PC-9 (cell line): ENCODE measurements at regions not wholly inside any gene's neighbourhood (a gene's known extent, or its start where the extent isn't known, plus 50 kb on each side); places are given as distances from the start of the nearest gene placed in this dataset.

Source experiments
- BruUV-seq: library from RNA; stranded (reverse); fragments of 400-500 nt; replicated peaks from 2 replicates; lab custom pipeline; 2021; lab: Mats Ljungman, UMichigan
- CTCF ChIA-PET: fragments of 300-600 bp; sonication (Branson Sonifier 250); formaldehyde crosslinking; loops from one replicate; lab custom pipeline; 2022; ENCODE audit warnings: antibody characterized with exemption; lab: Charles Lee
- POLR2A ChIA-PET: fragments of 300-600 bp; sonication (Branson Sonifier 250); formaldehyde crosslinking; loops from one replicate; lab custom pipeline; 2022; ENCODE audit warnings: antibody characterized with exemption; ENCODE audit not compliant: unreplicated experiment; lab: Charles Lee
- DNase-seq, 2 experiments: peaks; one replicate each; pipeline versions ENCODE4 v3.0.0 to v3.0.0-alpha.2; 2015 to 2022; ENCODE audit warnings: mixed read lengths in 1 of 2
- H2AFZ ChIP-seq: fragments of 200-600 bp; sonication (generic); 2 replicates; pipeline ENCODE4 v1.8.1; 2017; ENCODE audit warnings: antibody characterized with exemption
- H3F3A ChIP-seq: fragments of 200-600 bp; sonication (generic); 2 replicates; pipeline ENCODE4 v1.8.1; 2017; ENCODE audit warnings: antibody characterized with exemption, mild to moderate bottlenecking, low read depth; ENCODE audit not compliant: insufficient read depth
- H3K27ac ChIP-seq: fragments of 200-600 bp; sonication (generic); 2 replicates; pipeline ENCODE4 v1.6.1; 2016; ENCODE audit warnings: mixed run types
- H3K27me3 ChIP-seq: fragments of 200-600 bp; sonication (generic); 2 replicates; pipeline ENCODE4 v1.6.1; 2016; ENCODE audit warnings: low read depth, mixed run types; ENCODE audit not compliant: insufficient read depth
- H3K36me3 ChIP-seq: fragments of 200-600 bp; sonication (generic); 2 replicates; pipeline ENCODE4 v1.6.1; 2016; ENCODE audit warnings: low read depth, mixed run types
- H3K4me1 ChIP-seq: fragments of 200-600 bp; sonication (generic); replicated peaks from 2 replicates; pipeline ENCODE4 v1.6.1; 2016; ENCODE audit warnings: mixed run types; ENCODE audit not compliant: insufficient read depth
- H3K4me2 ChIP-seq: fragments of 200-600 bp; sonication (generic); 2 replicates; pipeline ENCODE4 v1.6.1; 2017; ENCODE audit warnings: mixed run types
- H3K4me3 ChIP-seq: fragments of 200-600 bp; sonication (generic); 2 replicates; pipeline ENCODE4 v1.6.1; 2016; ENCODE audit warnings: mixed run types
- H3K79me2 ChIP-seq: fragments of 200-600 bp; sonication (generic); 2 replicates; pipeline ENCODE4 v1.6.1; 2017; ENCODE audit warnings: low read depth, mixed run types
- H3K9me2 ChIP-seq: fragments of 200-600 bp; sonication (generic); 2 replicates; pipeline ENCODE4 v1.8.1; 2017; ENCODE audit warnings: mild to moderate bottlenecking; ENCODE audit not compliant: insufficient read depth
- H3K9me3 ChIP-seq: fragments of 200-600 bp; sonication (generic); 2 replicates; pipeline ENCODE4 v1.8.1; 2016; ENCODE audit warnings: low read depth; ENCODE audit not compliant: insufficient read depth
- H4K20me1 ChIP-seq: fragments of 200-600 bp; sonication (generic); 2 replicates; pipeline ENCODE4 v1.8.1; 2017; ENCODE audit not compliant: insufficient read depth
- EZH2 ChIP-seq: fragments of 200-600 bp; sonication (generic); IDR thresholded peaks from 2 replicates; pipeline ENCODE4 v1.8.0; 2017; ENCODE audit warnings: antibody characterized with exemption, low read depth
- intact Hi-C: fragments of 100-400 bp; cut with micrococcal nuclease; formaldehyde crosslinking; loops from one replicate; pipeline ENCODE4 v1.10.0; 2022; ENCODE audit not compliant: unreplicated experiment
- TF ChIP-seq, protein P1 (sequence below): fragments of 200-600 bp; sonication (generic); conservative IDR thresholded peaks from 2 replicates; pipeline ENCODE4 v1.6.1; 2017; ENCODE audit warnings: mixed run types, antibody characterized with exemption, mild to moderate bottlenecking, moderate library complexity

DNA sequence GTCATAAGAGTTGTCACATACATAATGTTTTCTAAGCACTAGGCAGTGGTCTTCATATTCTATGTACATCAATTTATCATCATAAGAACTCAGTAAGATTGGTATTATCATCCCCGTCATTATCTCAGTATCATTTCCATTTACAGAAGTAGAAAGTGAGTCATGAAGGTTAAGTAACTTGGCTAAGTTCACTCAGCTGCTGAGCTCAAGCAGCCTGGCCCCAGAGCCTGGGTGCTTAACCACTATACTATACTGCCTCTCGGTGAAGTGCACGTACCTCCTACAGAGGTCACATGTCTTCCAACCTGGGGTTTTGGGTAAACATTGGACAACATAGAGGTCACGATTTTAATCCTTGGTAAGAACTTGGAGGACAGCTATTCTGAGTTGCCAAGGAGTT is 161.5 kb upstream of the GATB start:
- DNase-seq = no peak
- TF ChIP-seq, protein P1, sequence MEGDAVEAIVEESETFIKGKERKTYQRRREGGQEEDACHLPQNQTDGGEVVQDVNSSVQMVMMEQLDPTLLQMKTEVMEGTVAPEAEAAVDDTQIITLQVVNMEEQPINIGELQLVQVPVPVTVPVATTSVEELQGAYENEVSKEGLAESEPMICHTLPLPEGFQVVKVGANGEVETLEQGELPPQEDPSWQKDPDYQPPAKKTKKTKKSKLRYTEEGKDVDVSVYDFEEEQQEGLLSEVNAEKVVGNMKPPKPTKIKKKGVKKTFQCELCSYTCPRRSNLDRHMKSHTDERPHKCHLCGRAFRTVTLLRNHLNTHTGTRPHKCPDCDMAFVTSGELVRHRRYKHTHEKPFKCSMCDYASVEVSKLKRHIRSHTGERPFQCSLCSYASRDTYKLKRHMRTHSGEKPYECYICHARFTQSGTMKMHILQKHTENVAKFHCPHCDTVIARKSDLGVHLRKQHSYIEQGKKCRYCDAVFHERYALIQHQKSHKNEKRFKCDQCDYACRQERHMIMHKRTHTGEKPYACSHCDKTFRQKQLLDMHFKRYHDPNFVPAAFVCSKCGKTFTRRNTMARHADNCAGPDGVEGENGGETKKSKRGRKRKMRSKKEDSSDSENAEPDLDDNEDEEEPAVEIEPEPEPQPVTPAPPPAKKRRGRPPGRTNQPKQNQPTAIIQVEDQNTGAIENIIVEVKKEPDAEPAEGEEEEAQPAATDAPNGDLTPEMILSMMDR = no peak
- no peak for TF ChIP-seq EZH2
- Histone ChIP-seq H3K36me3 (no peaks in the 10 kb centered on the region), H3K27me3 (no peaks in the 10 kb centered on the region), H3K9me2 (no peaks in the 10 kb centered on the region), H3K4me2 (no peak overlapping the region), H3F3A (no peaks in the 10 kb centered on the region), H2AFZ (no peak overlapping the region), H3K4me1 (no peaks in the 10 kb centered on the region), H3K9me3 (no peaks in the 10 kb centered on the region), H4K20me1 (no peaks in the 10 kb centered on the region), H3K79me2 (no peaks in the 10 kb centered on the region), H3K4me3 (no peak overlapping the region), H3K27ac (no peak overlapping the region)
- intact Hi-C loops = no loop called here
- CTCF ChIA-PET = no interaction called here
- BruUV-seq = no TSS peak
- POLR2A ChIA-PET = no interaction called here

DNA sequence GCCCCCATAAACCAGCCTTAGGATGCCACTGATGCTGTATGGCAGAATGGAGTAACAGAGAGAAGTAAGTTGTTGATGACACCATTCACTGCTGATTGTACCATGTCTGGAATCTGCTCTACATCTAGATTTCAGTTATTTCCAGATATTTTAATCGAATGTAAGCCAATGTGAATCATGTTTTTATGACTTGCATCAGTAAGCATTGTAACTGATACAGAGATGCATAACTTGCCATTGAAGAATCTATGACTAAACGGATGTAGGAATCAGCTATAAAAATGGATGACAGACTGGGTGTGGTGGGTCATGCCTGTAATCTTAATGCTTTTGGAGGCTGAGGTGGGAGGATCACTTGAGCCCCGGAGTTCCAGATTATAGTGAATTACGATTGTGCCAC is 161.0 kb upstream of the GATB start:
- H3K4me2 ChIP-seq = no peak overlapping the region
- DNase-seq = no peak
- no peaks in the 10 kb centered on the region for H3K36me3 ChIP-seq
- CTCF ChIA-PET = no interaction called here
- no peaks in the 10 kb centered on the region for H3K9me2 ChIP-seq
- POLR2A ChIA-PET = no interaction called here
- H3K4me3 ChIP-seq = no peak overlapping the region
- no TSS peak for BruUV-seq
- TF ChIP-seq, protein P1 = no peak
- no peak for TF ChIP-seq EZH2
- H3K27ac ChIP-seq = no peak overlapping the region
- H4K20me1 ChIP-seq = no peaks in the 10 kb centered on the region
- no peaks in the 10 kb centered on the region for H3F3A ChIP-seq
- H3K4me1 ChIP-seq = no peaks in the 10 kb centered on the region
- intact Hi-C loops = no loop called here
- no peak overlapping the region for H2AFZ ChIP-seq
- no peaks in the 10 kb centered on the region for H3K9me3 ChIP-seq
- no peaks in the 10 kb centered on the region for H3K79me2 ChIP-seq
- no peaks in the 10 kb centered on the region for H3K27me3 ChIP-seq

DNA sequence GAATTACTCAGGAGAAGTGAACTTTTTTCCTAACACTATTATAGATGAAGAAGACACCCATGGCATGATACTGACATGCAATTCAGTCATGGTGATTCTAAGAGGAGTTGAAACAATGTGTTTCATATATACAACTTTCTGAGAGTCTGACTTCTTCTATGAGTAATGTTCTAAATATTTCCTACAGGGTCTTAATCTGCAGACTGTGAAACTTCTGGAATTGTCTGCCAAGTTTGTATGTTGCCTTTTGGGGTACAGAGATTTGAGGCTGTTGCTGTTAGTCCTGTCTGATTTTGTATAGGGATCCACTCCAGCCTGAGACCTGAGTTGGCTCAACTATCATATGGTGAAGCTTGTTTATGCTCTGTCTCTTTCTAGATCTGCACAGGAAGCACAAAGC is 160.6 kb upstream of the GATB start:
- Histone ChIP-seq H3K9me3 (no peaks in the 10 kb centered on the region), H3K9me2 (no peaks in the 10 kb centered on the region), H3K27ac (no peak overlapping the region), H4K20me1 (no peaks in the 10 kb centered on the region), H3K4me1 (no peaks in the 10 kb centered on the region), H3K4me2 (no peak overlapping the region), H3K36me3 (no peaks in the 10 kb centered on the region), H3K27me3 (no peaks in the 10 kb centered on the region), H3K4me3 (no peak overlapping the region), H3K79me2 (no peaks in the 10 kb centered on the region), H3F3A (no peaks in the 10 kb centered on the region), H2AFZ (no peak overlapping the region)
- BruUV-seq = no TSS peak
- TF ChIP-seq EZH2 = no peak
- TF ChIP-seq, protein P1 = no peak
- intact Hi-C loops = no loop called here
- DNase-seq = no peak
- CTCF ChIA-PET = no interaction called here
- POLR2A ChIA-PET = no interaction called here
